Duodenal mucosa (tissue), 2 donors: ENCODE measurements at regions not wholly inside any gene's neighbourhood (a gene's known extent, or its start where the extent isn't known, plus 50 kb on each side); places are given as distances from the start of the nearest gene placed in this dataset.

ENCODE experiments used
- H3K27ac ChIP-seq: one replicate; pipeline ENCODE4 v1.7.0; 2013; ENCODE audit warnings: low read depth, low read length
- H3K27me3 ChIP-seq, 2 donors: one replicate each; pipeline ENCODE4 v1.7.0; 2013; ENCODE audit warnings: low read length in 2 of 2, control low read depth in 1 of 2; ENCODE audit not compliant: insufficient read depth in 2 of 2, control insufficient read depth in 1 of 2
- H3K36me3 ChIP-seq, 2 donors: one replicate each; pipeline ENCODE4 v1.7.0; 2013; ENCODE audit warnings: low read length in 2 of 2, control low read depth in 1 of 2; ENCODE audit not compliant: insufficient read depth in 2 of 2, control insufficient read depth in 1 of 2
- H3K4me1 ChIP-seq, 2 donors: one replicate each; pipeline ENCODE4 v1.7.0; 2013; ENCODE audit warnings: low read length in 2 of 2, control low read depth in 1 of 2; ENCODE audit not compliant: insufficient read depth in 2 of 2, control insufficient read depth in 1 of 2
- H3K4me3 ChIP-seq, 2 donors: one replicate each; pipeline ENCODE4 v1.7.0; 2013; ENCODE audit warnings: low read length in 2 of 2, low read depth in 1 of 2
- H3K9ac ChIP-seq, 2 donors: one replicate each; pipeline ENCODE4 v1.7.0; 2013; ENCODE audit warnings: low read length in 2 of 2, low read depth in 1 of 2
- H3K9me3 ChIP-seq, 2 donors: one replicate each; pipeline ENCODE4 v1.7.0; 2013; ENCODE audit warnings: low read length in 2 of 2, control low read depth in 1 of 2; ENCODE audit not compliant: control insufficient read depth in 1 of 2

DNA sequence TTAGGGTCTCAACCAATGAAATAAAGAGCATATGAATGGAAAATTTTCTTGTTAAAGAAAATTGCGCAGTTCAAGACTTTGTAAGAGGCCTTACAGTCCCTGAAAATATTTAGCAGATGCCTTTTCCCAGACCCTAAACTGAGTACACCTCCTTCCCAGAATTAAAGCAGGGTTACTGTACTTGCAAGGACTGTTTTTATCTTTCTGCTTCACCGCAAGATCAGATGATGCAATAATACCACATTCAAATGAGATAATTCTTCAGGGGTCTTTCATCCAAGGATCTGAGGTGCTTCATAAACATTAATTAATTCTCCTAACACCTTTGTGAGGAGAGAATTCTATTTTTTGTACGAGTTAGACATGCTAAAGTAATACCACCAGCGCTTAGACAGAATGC, 1071.8 kb upstream of the PIK3C3 start:
- no peaks in the 10 kb centered on the region for H3K27me3 ChIP-seq
- no peaks in the 10 kb centered on the region for H3K4me1 ChIP-seq
- H3K4me3 ChIP-seq, result no peak overlapping the region
- H3K9ac ChIP-seq, result no peak overlapping the region
- H3K36me3 ChIP-seq, result no peaks in the 10 kb centered on the region
- H3K9me3 ChIP-seq, result no peaks in the 10 kb centered on the region
- H3K27ac ChIP-seq, result no peak overlapping the region

DNA sequence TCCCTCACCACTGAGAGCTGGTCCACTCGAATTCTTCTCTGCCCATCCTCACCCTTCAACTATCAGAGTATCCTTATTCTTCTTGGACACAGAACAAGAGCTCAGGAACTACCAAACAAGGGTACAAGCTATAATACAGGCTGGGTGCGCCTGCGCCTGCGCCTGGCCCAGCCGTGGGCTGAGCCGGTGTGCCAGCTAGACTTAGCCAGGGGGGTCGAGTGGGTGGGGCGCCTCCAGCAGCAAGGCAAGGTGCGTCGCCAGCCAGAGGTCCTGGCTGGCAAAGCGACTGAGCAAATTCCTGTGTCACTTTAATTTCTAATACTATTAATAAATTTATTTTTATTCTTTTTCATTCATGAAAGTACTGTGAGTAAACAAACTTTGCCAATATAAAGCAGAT, 1072.6 kb upstream of the PIK3C3 start:
- no peaks in the 10 kb centered on the region for H3K4me1 ChIP-seq
- no peak overlapping the region for H3K4me3 ChIP-seq
- H3K9me3 ChIP-seq, result no peaks in the 10 kb centered on the region
- no peak overlapping the region for H3K9ac ChIP-seq
- H3K27ac ChIP-seq, result no peak overlapping the region
- no peaks in the 10 kb centered on the region for H3K27me3 ChIP-seq
- no peaks in the 10 kb centered on the region for H3K36me3 ChIP-seq

DNA sequence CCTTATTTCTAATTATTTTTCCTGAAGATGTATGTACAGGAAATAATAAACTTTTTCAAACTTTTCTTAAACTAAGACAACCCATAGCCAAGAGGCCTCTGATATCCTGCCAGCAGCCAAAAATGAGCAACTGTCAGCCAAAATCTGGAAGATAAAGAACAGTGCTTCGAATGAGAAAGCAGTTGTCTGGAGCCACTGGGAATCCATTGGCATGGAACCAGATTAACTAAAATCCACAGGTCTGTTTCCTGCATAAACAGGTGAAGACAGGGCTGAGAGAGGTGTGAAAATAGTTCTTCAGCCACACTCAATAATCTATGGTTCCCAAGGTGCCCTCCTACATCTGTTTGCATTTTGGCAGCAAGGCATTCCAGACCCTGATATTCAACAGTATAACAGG, 1076.7 kb upstream of the PIK3C3 start:
- Histone ChIP-seq H3K9me3 (no peaks in the 10 kb centered on the region), H3K9ac (no peak overlapping the region), H3K36me3 (no peaks in the 10 kb centered on the region), H3K27ac (no peak overlapping the region), H3K4me3 (no peak overlapping the region), H3K27me3 (no peaks in the 10 kb centered on the region), H3K4me1 (no peaks in the 10 kb centered on the region)

DNA sequence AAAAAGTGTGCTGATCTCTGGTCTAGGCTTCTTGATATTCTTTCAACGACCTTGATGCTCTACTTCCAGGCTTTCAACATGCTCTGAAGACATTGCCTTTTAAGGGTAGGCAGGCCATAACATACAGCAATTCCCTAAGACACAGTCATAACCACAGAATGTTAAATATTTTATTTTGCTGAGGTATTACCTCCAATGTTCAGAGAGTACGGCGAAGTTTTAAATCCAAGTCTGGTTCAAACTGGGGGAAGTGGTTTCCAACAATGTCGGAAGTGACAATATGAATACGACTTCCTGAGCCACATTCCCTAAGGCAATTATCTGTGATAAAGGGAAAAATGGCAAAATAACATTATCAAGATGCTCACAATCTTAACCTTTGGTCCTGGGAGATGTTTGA, 1077.9 kb upstream of the PIK3C3 start:
- H3K9me3 ChIP-seq, result no peaks in the 10 kb centered on the region
- no peak overlapping the region for H3K4me3 ChIP-seq
- H3K27me3 ChIP-seq, result no peaks in the 10 kb centered on the region
- H3K4me1 ChIP-seq, result no peaks in the 10 kb centered on the region
- no peaks in the 10 kb centered on the region for H3K36me3 ChIP-seq
- H3K27ac ChIP-seq, result no peak overlapping the region
- H3K9ac ChIP-seq, result no peak overlapping the region

DNA sequence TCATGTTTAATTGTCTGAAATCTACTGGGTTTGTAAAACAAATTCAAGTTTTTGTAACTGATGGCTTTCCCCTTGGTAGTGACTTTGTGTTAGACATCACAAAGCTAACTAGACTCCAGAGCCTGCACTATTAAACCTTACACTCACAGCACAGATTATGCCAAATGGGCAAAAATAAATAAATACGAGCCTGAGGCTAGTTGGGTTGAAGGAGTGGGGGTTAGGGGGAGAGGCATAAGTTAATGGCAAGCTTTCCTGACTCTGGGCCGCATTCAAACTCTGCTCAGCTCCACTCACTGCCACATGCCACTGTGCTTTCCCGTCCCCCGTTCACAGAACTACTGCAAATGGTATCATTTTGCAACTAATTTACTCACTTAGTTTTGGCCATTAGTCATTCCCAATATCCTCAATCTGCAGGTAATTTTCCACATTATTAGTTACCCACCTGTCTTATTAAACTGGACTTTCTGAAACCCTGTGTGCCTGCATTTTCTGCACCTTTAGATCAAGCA, 1079.9 kb upstream of the PIK3C3 start:
- Histone ChIP-seq H3K9ac (no peak overlapping the region), H3K4me1 (no peaks in the 10 kb centered on the region), H3K27me3 (no peaks in the 10 kb centered on the region), H3K9me3 (no peaks in the 10 kb centered on the region), H3K27ac (no peak overlapping the region), H3K36me3 (no peaks in the 10 kb centered on the region), H3K4me3 (no peak overlapping the region)

DNA sequence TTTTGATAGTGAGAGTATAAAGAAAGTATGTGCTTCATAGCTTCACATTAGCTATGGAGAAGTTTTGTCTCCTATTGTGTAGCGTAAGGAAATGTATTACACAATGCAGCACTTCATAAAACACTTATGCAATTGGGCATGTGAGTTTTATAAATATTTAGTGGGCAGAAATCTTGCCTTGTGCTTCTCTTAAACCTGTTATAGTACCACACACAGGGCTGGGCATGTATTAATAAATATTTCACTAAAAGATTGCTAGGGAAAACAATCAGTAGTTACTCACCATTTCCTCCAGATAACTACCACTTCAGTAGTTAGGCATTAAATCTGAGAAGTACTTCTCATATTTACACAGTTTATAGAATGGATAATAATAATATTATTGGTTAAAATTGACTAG, 1080.8 kb upstream of the PIK3C3 start:
- Histone ChIP-seq H3K9me3 (no peaks in the 10 kb centered on the region), H3K27me3 (no peaks in the 10 kb centered on the region), H3K36me3 (no peaks in the 10 kb centered on the region), H3K27ac (no peak overlapping the region), H3K4me1 (no peaks in the 10 kb centered on the region), H3K4me3 (no peak overlapping the region), H3K9ac (no peak overlapping the region)

DNA sequence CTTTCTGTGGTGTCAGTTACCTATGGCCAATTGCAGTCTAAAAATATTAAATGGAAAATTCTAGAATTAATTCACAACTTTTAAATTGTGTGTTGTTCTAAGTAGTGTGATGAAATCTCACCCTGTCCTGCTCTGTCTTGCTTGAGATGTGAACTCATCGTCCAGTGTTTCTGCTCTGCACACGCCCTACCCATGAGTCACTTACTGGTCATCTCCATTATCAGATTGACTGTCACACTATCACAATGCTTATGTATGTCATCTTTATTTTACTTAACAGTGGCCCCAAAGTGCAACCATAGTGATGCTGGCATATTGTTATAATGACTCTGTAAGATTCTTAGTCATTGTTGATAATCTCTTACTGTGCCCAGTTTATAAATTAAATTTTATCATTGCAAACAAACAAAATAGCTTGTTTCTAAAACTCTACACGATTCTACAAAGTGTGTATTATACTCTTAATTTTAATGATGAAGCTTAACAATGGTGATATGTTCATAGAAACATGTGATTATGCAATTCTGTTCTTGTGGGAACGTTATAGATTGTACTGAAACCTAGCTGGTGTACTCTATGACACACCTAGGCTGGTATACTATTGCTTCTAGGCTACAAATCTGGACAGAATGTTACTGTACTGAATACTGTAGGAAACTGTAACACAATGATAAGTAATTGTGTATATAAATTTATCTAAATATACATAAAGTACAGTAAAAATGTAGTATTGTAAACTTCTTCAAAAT, 1086.8 kb upstream of the PIK3C3 start:
- H3K27me3 ChIP-seq, result no peaks in the 10 kb centered on the region
- no peaks in the 10 kb centered on the region for H3K9me3 ChIP-seq
- no peak overlapping the region for H3K9ac ChIP-seq
- H3K36me3 ChIP-seq, result no peaks in the 10 kb centered on the region
- H3K4me3 ChIP-seq, result no peak overlapping the region
- no peak overlapping the region for H3K27ac ChIP-seq
- no peaks in the 10 kb centered on the region for H3K4me1 ChIP-seq

DNA sequence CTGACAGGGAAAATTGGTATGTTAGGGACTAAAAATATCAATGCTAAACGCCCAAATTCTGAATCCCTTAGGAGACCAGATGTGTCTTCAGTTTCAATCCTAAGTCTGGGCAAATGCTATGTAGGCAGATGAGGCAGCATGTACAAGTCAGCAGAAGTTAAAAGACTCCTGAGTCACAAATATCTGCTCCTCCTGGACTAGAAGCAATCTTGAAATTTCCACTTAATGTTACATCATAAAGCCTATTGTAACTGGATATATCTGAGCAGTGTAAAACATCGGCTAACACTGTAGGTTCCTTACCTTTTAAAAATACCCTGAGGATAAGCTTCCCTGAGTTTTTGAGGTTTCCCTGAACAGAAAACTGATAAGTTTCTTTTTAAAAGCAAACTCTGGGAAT, 1087.6 kb upstream of the PIK3C3 start:
- Histone ChIP-seq H3K27ac (no peak overlapping the region), H3K4me1 (no peaks in the 10 kb centered on the region), H3K36me3 (no peaks in the 10 kb centered on the region), H3K4me3 (no peak overlapping the region), H3K9me3 (no peaks in the 10 kb centered on the region), H3K27me3 (no peaks in the 10 kb centered on the region), H3K9ac (no peak overlapping the region)

DNA sequence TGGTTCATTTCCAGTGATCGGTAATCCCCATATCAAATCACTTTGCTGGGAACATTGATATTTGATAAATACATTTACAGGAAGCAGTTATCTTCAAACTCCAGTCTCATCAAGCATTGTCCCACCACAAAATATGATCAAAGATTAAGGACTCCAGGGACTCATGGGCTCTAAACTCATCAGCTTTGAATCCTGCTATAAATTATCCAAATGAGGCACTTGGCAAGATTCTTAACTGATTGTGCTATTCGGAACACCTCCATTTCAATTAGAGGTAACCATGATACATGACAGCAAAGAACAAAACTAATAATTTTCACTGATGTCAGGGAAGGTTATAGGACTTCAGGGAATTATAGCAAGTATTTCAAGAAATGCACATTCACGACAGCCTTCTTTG, 1088.1 kb upstream of the PIK3C3 start:
- H3K36me3 ChIP-seq, result no peaks in the 10 kb centered on the region
- H3K27ac ChIP-seq, result no peak overlapping the region
- no peak overlapping the region for H3K9ac ChIP-seq
- no peak overlapping the region for H3K4me3 ChIP-seq
- H3K9me3 ChIP-seq, result no peaks in the 10 kb centered on the region
- no peaks in the 10 kb centered on the region for H3K27me3 ChIP-seq
- no peaks in the 10 kb centered on the region for H3K4me1 ChIP-seq

DNA sequence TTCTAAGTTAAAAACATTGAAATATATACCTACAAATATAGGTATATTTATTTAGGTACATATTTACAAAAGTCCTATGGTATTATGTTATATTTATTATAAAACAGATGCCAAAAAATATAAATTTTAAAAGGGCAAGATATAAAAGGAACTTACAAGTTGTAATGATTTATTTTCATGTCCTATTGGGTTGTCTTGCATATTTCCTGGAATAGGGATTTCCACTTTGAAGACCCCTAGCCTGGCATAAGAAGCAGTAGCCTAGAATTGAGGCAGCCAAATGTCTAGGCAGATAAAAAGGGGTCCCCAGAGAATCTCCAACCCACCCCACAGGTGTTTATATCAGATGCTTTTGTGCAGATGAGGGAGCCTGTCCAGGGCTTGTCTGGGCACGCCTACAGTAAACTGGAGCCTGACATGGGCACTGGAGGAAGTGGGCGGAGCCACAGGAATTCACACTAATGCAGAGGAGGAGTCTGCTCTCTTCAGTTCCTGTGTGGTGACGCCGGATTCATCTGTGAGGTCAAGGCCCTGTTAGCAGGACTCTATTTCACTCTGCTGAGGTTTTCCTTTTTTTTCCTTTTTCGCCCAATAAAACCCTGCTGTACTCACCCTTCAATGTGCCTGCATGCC, 1088.9 kb upstream of the PIK3C3 start:
- no peaks in the 10 kb centered on the region for H3K36me3 ChIP-seq
- H3K27me3 ChIP-seq, result no peaks in the 10 kb centered on the region
- H3K4me1 ChIP-seq, result no peaks in the 10 kb centered on the region
- H3K4me3 ChIP-seq, result no peak overlapping the region
- H3K27ac ChIP-seq, result no peak overlapping the region
- H3K9ac ChIP-seq, result no peak overlapping the region
- H3K9me3 ChIP-seq, result no peaks in the 10 kb centered on the region
